HG03039 (cell line): ENCODE measurements at regions not wholly inside any gene's neighbourhood (a gene's known extent, or its start where the extent isn't known, plus 50 kb on each side); places are given as distances from the start of the nearest gene placed in this dataset.

Source experiments
- ATAC-seq: cut with Tn5 transposase; IDR thresholded peaks from one replicate; pipeline ENCODE4 v1.9.1; 2021; ENCODE audit warnings: mild to moderate bottlenecking, moderate library complexity; ENCODE audit not compliant: unreplicated experiment

DNA sequence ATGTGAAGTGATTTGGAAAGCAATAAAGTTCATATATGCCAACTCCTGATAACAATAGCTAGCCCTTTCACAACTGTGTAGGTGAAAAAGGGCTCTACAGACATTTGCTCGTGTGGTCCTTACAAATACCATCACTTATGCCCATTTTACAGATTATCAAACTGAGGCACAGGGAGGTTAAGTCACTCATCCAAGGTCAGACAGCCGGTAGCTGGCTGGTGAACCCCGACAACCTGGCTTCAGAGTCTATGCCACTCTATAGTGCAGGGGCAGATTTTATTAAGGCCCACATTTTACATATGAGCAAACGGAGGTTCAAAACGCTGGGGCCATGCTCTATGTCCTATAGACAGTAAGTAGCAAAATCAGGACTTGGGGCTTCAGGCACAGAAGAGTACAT is 280.5 kb downstream of the RRAGC start:
- no peak for ATAC-seq

DNA sequence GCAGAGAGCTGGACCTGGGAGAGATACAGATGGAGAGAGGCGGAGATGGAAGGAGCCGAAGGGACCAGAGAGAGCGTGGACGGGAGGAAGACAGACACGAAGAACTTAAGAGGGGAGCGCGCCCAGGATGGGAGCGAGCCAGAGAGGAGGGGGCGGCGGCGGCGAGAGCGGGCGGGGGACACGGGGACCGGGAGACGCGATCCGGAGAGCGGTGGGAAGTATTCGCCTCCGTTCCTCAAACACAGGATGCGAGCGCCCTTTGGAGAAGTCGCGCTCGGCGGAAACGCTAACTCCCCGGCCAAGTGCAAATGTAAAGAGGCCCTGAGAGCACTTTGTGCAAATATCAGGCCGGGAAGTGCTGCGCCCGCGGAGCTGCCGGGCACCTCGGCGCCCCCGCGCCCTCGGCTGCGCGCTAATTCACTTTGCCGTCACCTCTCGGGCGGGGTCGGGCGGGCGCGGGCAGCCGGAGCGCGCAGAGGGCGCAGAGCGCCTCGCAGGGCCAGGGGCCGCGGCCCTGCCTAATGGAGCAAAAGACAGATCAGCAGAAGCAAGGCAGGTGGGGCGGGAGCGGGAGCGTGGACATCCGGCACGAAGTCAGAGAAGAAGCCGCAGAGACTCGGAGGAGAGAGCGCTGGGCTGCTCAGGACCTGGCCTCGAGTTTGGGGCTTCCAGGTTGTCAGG is 281.2 kb downstream of the RRAGC start:
- ATAC-seq: no peak

DNA sequence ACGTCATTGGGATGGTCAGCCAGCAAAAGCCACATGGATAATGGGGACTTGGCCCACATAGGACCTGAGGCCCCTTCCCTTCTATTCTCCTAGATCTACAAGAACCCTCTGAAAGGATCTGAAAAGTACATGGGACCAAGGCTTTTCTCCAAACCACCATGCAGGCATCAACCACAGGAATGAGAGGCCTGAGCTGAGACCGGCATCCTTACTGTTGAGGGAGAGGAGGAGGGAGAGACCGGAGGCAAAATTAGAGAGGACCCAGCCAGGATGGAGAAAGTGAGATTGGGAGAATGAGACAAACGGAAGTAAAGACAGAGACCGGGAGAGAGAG is 281.7 kb downstream of the RRAGC start:
- no peak for ATAC-seq

DNA sequence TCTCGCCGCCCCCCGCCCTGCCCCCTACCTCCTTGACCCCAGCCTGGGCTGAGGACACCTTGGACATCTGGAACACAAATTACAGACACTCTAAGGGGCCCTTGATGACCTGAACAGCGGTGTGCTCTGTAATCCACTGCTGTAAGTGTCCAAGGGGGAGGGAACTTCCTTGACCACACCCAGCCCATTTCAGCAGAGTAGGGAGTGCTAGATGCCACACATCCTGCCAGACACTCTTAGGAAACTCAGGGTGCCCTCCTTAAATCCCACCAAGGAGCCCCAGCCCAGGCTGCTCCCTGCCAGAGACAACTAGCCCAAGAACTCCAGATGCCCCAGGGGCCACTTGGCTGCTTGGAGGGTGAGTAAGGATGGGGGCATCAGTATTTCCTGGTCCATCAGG is 282.2 kb downstream of the RRAGC start:
- ATAC-seq: no peak

DNA sequence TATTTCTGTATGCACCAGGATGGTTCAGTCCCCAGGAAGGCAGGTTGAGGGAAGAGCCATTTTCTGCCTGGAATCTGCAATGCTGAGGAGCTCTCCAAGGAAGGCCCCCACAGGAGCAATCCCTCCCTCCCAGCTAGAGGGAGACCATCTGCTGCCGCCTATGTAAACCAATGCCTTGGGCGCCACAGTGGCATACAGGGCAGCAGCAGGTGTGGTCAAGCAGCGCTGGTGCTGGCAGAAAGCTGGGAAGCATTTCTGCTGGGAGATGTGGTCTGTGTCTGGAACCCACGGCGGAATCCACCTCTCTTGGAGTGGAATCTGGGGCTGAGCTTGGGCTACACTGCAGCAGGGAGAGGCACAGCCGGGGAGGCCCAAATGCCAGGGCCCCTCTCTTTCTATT is 283.3 kb downstream of the RRAGC start:
- no peak for ATAC-seq

DNA sequence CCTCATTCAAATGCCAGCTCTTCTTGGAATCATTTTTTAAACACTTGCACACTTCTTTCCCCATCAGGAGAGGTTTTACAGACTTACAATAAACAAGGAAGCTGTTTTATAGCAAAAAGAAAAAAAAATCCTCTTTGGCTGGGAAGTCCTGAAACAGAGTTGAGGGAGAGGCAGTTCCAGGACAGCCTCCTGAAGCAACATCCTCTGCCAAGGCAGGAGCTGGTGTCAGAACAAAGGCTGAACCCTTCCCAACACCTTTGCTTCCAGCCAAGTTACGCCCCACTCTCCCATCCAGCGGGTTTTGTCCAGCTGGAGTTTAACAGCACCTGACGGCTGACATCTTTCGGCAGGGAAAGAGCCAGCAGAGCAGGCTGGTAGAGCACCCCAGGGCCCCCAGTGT is 287.8 kb downstream of the RRAGC start:
- no peak for ATAC-seq

DNA sequence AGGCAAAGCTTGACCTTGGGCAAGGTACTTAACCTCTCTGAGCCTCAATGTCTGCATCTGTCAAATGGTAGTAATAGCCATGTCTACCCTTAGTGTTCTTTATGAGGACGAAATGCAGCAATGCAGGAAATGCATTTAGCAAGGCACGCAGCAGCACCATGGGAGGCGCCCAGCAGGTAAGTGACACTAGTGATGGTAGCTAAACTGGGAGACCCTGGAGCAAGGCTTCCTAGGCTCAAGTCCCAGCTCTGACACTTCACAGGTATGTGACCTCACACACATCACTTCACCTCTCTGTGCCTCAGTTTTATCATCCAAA is 289.0 kb downstream of the RRAGC start:
- no peak for ATAC-seq

DNA sequence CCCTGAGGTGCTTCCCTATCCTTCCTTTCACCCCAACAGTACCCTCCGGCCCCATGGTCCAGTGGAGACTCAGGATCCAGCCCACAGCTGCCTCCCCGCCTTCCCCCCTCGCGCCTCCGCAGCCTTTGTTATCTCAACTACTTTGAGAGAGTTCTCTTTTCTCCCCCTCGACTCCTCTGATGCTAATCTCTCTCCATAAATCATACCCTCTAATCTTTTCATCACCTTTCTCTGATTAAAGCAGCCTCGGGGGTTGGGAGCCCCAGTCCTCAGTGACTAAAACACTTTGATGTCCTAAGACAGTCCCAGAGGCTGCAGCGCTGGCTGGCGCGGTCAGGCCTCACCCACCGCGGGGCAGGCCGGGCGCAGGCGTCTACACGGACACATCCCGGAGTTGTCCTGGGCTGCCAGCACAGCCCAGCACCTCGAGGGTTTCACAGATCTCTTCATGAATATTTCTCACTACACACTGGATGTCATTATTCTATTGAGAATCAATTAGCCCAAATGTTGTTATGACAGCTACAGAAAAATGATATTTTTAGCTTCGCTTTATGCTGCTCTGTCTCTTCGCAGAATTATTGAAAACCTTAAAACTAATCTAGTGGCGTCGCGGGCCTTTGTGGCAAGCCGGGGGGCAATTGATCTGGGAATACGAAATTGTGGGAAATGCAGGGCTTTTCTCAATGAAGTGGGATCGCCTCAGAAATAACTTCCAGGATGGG is 289.5 kb downstream of the RRAGC start:
- ATAC-seq: no peak

DNA sequence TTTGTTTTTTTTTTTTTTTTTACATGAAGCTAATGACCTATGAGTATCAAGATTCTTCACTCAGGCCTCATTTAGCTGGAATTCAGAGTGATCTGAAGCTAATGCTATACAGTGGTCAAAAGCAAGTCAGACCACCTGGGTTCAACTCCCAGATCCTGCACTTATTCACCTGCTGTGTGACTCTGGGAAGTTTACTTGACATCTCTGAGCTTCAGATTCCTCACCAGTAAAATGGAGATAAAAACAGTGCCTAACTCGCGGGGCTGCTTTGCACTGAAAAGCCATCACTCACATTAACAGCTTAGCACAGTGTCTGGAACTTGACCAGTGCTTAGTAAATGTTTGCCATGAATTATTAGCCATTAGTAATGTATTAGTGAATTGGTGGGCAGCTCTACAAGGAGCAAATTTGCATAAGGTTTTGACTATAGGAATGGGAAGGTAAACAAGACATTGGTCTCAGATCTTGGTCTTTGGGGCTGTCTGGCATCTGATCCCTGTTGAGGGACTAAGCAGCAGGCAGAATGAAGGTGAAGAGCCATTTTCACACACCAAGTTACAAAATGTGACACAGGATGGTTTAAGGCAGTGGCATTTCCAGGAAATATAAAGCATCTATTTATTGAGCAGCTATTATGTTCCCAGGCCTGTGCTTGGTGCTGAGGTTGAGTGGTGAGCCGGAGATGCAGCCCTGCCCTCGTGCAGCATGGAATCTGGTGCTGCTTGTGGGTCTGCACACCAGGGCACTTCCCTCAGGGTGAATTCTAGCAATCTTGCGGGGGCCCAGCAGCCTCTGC is 291.3 kb downstream of the RRAGC start:
- ATAC-seq: no peak

DNA sequence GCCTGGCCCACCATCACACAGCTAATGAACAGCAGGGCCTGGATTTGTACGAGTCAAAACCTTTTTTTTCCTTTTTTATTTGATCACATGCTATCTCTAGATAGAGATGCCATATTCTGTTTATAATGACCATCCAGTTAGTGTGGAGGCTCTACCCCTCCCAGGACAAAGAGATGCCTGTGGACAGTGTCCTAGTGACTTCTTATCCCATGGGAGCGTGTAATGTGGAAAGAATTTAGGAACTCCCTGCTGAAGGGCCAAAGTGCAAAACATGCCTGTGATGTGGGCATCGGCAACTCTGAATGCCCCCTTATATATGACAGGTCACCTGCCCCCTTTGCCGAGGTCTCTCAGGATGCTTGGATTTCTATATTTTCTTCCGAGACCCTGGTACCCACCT is 292.2 kb downstream of the RRAGC start:
- ATAC-seq: no peak

DNA sequence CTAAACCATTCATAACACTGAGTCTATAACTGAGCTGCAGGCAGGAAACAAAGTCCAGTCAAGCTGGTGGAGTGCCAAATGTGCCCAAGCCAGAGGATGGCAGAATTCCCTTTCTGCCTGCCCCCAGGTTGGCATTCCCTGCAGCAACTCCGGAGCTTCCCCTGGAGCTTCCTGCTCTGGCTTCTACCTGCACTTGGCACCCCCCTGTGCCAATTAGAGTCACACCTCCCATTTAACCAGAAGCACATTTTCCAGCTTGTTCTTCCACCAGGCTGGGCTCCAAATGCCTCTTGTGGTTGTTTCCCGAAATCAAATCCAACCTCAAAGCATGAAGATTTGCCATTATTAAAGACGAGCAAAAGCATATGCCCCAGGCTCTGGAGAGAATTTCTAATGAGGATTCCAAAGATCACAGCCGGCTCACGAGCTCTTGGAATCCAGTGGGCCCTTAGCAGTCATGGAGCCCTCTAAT is 294.5 kb downstream of the RRAGC start:
- no peak for ATAC-seq

DNA sequence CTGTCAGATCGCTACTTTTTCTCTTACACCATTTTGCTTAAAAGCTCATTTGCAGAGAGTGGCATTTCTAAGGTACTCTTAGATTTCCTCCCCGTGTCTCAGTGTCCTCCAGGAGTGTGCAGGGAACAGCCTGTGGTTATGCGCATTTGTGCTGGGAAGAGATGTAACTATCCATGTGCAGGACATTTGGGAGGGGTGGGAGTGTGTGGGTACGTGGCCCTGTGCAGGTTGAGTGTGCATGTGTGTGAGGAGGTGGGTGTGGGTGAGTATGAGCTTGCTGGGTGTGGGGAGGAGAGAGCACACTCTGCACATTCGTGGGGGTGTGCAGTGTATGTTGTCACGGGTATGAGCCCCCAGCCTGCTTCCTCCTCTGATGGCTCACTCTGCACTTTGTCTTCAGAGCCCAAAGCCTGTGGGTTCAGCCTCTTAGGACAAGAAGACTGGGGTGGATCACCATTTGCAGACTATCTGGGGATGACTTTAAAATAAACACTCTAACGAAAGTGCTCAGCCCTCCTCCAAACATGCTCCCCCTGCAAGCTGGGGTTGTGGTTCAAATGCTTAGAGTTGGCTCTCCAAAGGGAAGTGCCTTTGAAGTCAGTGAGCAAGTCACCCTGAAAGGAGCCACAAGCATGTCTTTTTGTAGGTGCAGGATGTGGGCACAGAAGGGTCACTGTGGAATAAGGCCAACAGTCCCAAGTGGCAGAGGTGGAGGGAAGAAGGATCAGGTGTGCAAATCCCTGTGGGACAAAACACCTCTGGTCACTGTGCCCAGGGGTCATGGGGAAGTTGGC is 295.4 kb downstream of the RRAGC start:
- ATAC-seq: no peak

DNA sequence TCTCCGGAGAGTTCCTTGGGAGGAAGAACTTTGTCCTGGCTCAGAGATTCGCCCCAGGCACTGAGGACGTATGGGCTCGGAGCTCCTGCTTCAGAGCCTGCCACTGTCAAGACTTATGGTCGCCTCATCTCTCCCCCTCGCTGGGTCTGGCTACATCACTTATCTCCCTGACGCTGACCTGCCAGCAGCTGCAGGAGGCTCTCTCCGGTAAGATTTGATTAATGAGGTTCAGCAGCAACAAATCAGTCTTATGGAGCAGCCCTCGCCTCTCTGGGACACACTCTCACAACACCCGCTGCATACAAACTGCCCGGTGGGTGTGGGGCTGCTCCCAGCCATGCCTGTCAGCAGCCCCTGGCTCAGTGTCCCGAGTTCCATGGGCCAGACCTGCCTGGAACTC is 297.8 kb downstream of the RRAGC start:
- ATAC-seq: no peak

DNA sequence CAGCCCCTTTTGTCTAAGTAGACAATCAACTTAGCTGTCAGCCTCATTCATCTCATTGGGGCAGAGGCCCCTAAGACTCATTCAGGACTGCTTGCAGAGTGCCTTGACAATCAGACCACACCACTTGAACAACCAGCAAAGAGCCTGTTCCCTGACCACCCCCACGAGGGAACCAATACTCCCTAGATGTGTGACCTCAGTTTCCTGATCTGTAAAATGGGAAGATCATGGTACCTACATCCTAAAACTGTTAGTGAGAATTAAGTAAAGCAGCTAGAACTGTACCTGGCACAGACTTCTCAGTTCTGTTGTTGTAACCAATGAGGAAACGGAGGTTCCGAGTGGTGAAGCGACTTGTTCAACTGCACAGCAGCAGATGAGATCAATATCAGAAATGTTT is 298.5 kb downstream of the RRAGC start:
- ATAC-seq: no peak

DNA sequence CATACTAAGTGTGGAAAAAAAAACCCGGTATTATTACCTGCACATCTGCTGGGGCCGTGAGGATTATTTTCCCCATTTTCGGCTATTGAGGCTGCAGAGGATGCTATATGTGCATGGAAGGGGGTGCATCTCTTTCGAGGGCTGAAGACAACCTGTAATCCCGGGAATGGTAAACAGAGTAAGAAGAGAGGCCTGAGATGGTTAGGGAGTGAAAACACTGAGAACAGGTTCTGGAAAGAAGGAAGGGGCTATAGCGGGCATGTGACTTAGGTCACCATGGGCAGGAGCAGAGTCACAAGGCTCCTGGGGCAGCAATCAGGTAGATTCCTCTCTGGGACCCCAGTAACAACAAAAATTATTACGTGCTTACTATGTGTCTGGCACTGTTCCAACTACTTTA is 299.1 kb downstream of the RRAGC start:
- ATAC-seq: no peak

DNA sequence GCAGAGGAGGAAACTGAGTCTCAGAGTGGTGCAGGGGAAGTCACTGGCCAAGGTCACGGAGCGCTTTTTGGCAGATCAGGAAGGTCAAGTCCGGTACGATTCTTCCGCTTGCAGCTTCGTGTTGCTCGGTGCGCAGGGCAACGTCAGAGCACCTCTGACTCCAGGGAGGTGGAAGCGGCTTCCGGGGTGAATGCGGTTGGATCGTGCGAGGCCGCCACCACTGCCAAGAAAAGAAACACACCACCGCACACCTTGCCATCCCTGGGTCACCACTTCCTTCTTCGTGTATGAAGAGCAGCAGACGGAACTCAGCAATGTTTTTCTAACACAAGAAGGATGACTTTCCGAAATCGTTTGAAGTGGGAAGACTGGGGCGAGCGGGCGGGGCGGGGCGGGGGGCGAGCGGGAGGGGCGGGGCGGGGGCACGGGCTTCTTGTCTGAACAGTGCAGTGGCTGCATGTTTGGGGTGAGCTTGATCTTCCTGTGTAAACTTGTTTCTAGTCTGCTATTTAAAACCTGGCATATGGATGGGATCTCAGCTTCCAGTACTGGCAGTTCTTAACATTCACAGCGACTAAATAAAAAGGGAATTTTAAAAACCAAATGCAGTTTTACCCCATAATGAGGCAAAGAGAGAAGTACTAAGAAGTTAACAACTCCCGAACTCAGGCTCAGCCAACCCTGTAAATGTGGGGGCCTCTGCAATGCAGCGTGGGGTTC is 300.0 kb downstream of the RRAGC start:
- ATAC-seq: no peak

DNA sequence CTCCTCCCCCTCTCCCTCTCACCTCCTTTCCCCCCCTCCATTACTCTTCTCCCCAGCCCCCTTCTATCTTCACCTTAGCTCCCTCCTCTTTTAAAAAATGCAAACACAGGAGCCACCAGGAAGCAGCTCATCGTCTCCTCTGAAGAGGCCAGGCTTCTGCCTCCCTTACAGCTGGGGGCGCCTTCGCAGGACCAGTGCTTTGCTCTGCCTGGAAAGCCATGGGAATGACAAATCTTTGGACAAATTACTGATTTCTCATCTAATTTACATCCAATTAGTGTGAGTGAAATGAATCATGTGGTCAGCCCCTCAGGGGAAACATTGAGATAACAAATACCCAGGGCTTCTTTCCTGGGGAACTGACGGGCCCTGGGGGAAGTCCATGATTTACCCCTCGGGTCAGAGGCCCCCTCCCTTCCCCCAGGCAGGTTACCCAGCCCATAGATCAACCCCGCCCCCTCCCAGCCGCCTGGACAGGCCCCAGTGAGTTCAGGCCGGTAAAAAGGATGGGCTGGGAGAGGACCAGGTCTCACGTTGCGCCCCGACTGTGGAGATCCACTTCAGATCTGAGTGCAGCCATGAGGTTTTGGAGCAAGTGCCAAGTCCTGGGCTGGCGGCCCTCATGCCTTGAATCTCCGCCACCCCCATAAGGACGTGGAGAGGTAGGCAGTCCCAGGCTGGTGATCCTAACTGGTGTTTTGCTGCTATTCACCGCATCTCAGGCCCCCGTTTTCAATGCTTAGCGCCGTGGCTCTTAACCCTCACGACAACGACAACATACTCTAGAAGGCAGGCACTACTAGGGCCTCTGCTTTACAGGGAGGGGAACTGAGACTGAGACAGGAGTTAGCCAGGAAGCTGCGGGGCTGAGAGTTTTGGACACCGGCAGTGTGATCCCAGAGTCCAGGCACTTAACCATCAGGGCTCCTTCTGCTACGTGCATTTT is 300.8 kb downstream of the RRAGC start:
- ATAC-seq: no peak

DNA sequence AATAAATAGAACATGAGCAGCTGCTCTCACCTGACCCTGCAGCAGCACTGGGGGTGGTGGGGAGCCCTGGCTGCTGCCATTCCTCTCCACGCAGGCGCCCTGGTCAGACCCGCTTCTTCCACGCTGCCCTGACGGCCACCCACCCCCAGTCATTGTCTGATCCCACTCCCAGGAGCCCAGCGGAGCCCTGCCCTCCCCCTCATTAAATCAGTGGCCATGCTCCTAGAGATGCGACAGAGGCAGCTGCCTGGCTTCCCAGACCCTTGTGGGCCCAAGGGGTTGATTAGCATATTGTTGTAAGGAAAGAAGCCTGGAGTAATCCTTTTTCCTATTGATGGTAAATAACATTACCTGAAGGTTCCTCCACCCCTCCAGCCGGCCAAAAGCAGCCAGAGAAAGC is 301.5 kb downstream of the RRAGC start:
- ATAC-seq: no peak

DNA sequence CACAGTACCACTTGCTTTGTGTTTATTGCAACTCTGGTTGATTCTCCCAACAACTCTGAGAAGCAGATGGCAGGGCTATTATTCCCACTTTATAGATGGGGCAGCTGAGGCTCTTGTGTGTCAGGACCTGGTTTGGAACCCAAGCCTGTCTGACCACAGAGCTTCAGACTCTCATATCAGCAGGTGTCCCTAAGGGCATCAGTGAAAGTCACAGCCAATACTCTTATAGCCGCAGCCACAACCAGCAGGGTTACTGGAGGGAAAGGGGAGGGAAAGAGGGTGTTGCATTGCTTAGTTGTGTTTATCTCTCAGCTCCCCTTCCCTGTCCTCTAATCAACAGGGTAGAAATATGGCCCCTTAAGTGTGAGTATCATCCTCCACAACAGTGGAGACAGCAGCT is 304.0 kb downstream of the RRAGC start:
- ATAC-seq: no peak

DNA sequence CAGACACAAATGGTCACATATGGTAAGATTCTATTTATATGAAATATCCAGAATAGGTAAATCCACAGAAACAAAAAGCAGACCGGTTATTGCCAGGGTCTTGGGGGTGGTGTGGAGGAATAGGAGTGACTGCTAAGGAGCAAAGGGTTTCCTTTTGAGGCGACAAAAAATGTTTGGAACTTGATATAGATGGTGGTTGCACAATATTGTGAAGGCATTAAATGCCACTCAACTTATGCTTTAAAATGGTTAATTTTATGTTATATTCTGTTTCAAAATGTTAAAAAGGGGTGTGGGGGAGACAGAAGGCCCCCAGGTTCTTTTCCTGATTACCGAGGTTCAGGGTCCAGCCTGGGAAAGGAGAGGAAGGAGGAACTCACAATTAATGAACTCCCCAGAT is 304.4 kb downstream of the RRAGC start:
- ATAC-seq: no peak
